ENCODE measurements at regions not wholly inside any gene's neighbourhood (a gene's known extent, or its start where the extent isn't known, plus 50 kb on each side); places are given as distances from the start of the nearest gene placed in this dataset.

DNA sequence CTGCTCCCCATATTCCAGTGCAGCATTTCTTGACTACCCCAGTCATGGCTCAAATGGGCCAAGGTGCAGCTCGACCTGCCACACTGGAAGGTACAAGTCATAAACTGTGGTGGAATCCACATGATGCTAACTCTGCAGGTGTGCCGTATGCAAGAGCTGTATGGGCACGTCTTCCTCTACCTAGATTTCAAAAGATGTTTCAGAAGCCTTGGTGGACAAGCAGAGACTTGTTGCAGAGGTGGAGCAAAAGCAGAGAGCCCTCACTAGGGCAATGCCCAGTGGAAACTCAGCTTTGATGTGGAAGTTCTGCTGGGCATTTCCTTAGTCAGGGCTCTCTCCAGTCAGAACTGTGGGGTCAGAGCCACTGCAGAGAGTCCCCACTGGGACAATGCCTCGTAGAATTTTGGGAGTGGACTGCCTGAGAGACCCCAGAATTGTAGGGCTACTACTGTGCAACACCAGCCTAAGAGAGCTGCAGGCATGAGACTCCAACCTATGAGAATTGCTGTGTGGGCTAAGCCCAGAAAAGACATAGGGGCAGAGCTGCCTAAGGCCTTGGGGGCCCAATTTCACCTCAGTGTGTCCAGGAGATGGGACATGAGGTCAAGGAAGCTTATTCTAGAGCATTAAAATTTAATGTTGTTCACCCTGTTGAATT, 65.7 kb downstream of the BEX3 start:
- Histone ChIP-seq H3K79me2 (ENCODE audit: low read depth) (no peaks in the 10 kb centered on the region), H3K4me2 (no peak overlapping the region), H2AFZ (no peak overlapping the region), H3K36me3 (ENCODE audit: low read depth) (no peaks in the 10 kb centered on the region), H3F3A (ENCODE audit: insufficient read depth, low read depth) (no peaks in the 10 kb centered on the region), H3K9me2 (ENCODE audit: insufficient read depth) (no peaks in the 10 kb centered on the region), H3K4me3 (no peak overlapping the region), H3K9me3 (ENCODE audit: insufficient read depth, low read depth) (no peaks in the 10 kb centered on the region), H3K27me3 (ENCODE audit: insufficient read depth, low read depth) (no peaks in the 10 kb centered on the region), H3K4me1 (replicated peaks; ENCODE audit: insufficient read depth) (no peaks in the 10 kb centered on the region), H4K20me1 (ENCODE audit: insufficient read depth) (no peaks in the 10 kb centered on the region), H3K27ac (no peak overlapping the region)
- no peak for TF ChIP-seq EZH2 (IDR thresholded peaks at IDR 0.05; ENCODE audit: low read depth)
- TF ChIP-seq, protein P1, sequence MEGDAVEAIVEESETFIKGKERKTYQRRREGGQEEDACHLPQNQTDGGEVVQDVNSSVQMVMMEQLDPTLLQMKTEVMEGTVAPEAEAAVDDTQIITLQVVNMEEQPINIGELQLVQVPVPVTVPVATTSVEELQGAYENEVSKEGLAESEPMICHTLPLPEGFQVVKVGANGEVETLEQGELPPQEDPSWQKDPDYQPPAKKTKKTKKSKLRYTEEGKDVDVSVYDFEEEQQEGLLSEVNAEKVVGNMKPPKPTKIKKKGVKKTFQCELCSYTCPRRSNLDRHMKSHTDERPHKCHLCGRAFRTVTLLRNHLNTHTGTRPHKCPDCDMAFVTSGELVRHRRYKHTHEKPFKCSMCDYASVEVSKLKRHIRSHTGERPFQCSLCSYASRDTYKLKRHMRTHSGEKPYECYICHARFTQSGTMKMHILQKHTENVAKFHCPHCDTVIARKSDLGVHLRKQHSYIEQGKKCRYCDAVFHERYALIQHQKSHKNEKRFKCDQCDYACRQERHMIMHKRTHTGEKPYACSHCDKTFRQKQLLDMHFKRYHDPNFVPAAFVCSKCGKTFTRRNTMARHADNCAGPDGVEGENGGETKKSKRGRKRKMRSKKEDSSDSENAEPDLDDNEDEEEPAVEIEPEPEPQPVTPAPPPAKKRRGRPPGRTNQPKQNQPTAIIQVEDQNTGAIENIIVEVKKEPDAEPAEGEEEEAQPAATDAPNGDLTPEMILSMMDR (conservative IDR thresholded peaks at IDR 0.05) = no peak
- POLR2A ChIA-PET (ENCODE audit: unreplicated experiment) = no interaction called here
- CTCF ChIA-PET = no interaction called here
- BruUV-seq (replicated peaks) = no TSS peak
- no peak for DNase-seq
- intact Hi-C loops (cut with micrococcal nuclease; ENCODE audit: unreplicated experiment) = no loop called here

DNA sequence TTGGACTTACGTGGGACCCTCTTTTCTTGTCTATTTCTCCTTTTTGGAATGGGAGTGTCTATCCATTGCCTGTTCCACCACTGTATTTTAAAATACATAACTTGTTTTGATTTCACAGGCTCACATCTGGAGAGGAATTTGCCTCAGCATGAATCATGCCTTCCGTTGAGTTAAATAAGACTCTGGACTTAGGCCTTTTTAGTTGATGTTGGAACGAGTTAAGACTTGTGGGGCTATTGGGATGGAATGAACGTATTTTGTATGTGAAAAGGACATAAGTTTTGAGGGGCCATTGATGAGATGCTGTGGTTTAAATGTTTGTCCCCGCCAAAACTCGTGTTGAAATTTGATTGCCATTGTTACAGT, 66.2 kb downstream of the BEX3 start:
- no peaks in the 10 kb centered on the region for H3F3A ChIP-seq (ENCODE audit: insufficient read depth, low read depth)
- H3K27ac ChIP-seq = no peak overlapping the region
- no peak overlapping the region for H3K4me3 ChIP-seq
- no peak for DNase-seq
- CTCF ChIA-PET = no interaction called here
- H3K36me3 ChIP-seq (ENCODE audit: low read depth) = no peaks in the 10 kb centered on the region
- H3K9me2 ChIP-seq (ENCODE audit: insufficient read depth) = no peaks in the 10 kb centered on the region
- TF ChIP-seq EZH2 (IDR thresholded peaks at IDR 0.05; ENCODE audit: low read depth) = no peak
- TF ChIP-seq, protein P1 (conservative IDR thresholded peaks at IDR 0.05) = no peak
- no TSS peak for BruUV-seq (replicated peaks)
- H2AFZ ChIP-seq = no peak overlapping the region
- H3K9me3 ChIP-seq (ENCODE audit: insufficient read depth, low read depth) = no peaks in the 10 kb centered on the region
- intact Hi-C loops (cut with micrococcal nuclease; ENCODE audit: unreplicated experiment) = no loop called here
- POLR2A ChIA-PET (ENCODE audit: unreplicated experiment) = no interaction called here
- H3K4me2 ChIP-seq = no peak overlapping the region
- no peaks in the 10 kb centered on the region for H3K4me1 ChIP-seq (replicated peaks; ENCODE audit: insufficient read depth)
- H3K79me2 ChIP-seq (ENCODE audit: low read depth) = no peaks in the 10 kb centered on the region
- no peaks in the 10 kb centered on the region for H3K27me3 ChIP-seq (ENCODE audit: insufficient read depth, low read depth)
- H4K20me1 ChIP-seq (ENCODE audit: insufficient read depth) = no peaks in the 10 kb centered on the region

- Histone ChIP-seq H3K27me3 (ENCODE audit: insufficient read depth, low read depth) (no peaks in the 10 kb centered on the region), H3K27ac (no peak overlapping the region), H2AFZ (no peak overlapping the region), H3K9me2 (ENCODE audit: insufficient read depth) (no peaks in the 10 kb centered on the region), H3K4me2 (no peak overlapping the region), H3K4me1 (replicated peaks; ENCODE audit: insufficient read depth) (no peaks in the 10 kb centered on the region), H3K79me2 (ENCODE audit: low read depth) (no peaks in the 10 kb centered on the region), H3K9me3 (ENCODE audit: insufficient read depth, low read depth) (no peaks in the 10 kb centered on the region), H3F3A (ENCODE audit: insufficient read depth, low read depth) (no peaks in the 10 kb centered on the region), H3K4me3 (no peak overlapping the region), H3K36me3 (ENCODE audit: low read depth) (no peaks in the 10 kb centered on the region), H4K20me1 (ENCODE audit: insufficient read depth) (no peaks in the 10 kb centered on the region)
- peak in 1 of 2 experiments; percentile 7 for DNase-seq
- intact Hi-C loops (cut with micrococcal nuclease; ENCODE audit: unreplicated experiment) = no loop called here
- ChIA-PET POLR2A (ENCODE audit: unreplicated experiment) (no interaction called here), CTCF (no interaction called here)
- TF ChIP-seq EZH2 (IDR thresholded peaks at IDR 0.05; ENCODE audit: low read depth) = no peak
- TF ChIP-seq, protein P1 (conservative IDR thresholded peaks at IDR 0.05) = no peak
- no TSS peak for BruUV-seq (replicated peaks)
These were observed 70.4 kb downstream of the BEX3 start for GRCh38 chrX:103446665-103447302.

Measured in PC-9 (cell line).